OCI-LY3 (cell line): ENCODE measurements at regions not wholly inside any gene's neighbourhood (a gene's known extent, or its start where the extent isn't known, plus 50 kb on each side); places are given as distances from the start of the nearest gene placed in this dataset.

Source experiments
- H2AFZ ChIP-seq: fragments of 200-600, 300-600 bp; shearing (Covaris generic); 2 replicates; pipeline ENCODE4 v1.6.0; 2014; ENCODE audit warnings: antibody characterized with exemption, low read depth, low read length
- H3K27ac ChIP-seq: fragments of 200-600, 300-600 bp; sonication (generic); 2 replicates; pipeline ENCODE4 v1.5.1; 2014; ENCODE audit warnings: mild to moderate bottlenecking, low read length, moderate library complexity, mixed read lengths
- H3K27me3 ChIP-seq: fragments of 200-600, 300-600 bp; sonication (generic); 2 replicates; pipeline ENCODE4 v1.6.1; 2014; ENCODE audit warnings: low read depth, low read length, mixed read lengths
- H3K36me3 ChIP-seq: fragments of 200-600, 300-600 bp; sonication (generic); replicated peaks from 2 replicates; pipeline ENCODE3; 2014; ENCODE audit warnings: low read depth, low read length, mixed read lengths
- H3K4me1 ChIP-seq: fragments of 300-600, 200-600 bp; sonication (generic); 2 replicates; pipeline ENCODE4 v1.6.1; 2014; ENCODE audit warnings: low read length, mixed read lengths
- H3K4me2 ChIP-seq: fragments of 200-600, 300-600 bp; sonication (generic); 2 replicates; pipeline ENCODE4 v1.6.1; 2014; ENCODE audit warnings: low read length, mixed read lengths
- H3K4me3 ChIP-seq: fragments of 300-600, 200-600 bp; sonication (generic); 2 replicates; pipeline ENCODE4 v1.5.1; 2014; ENCODE audit warnings: antibody characterized with exemption, mild to moderate bottlenecking, low read length, moderate library complexity
- H3K79me2 ChIP-seq: fragments of 300-600, 200-600 bp; shearing (Covaris generic); 2 replicates; pipeline ENCODE4 v1.6.1; 2014; ENCODE audit warnings: mild to moderate bottlenecking, low read length, mixed read lengths
- H3K9ac ChIP-seq: fragments of 300-600, 200-600 bp; shearing (Covaris generic); 2 replicates; pipeline ENCODE4 v1.6.0; 2014; ENCODE audit warnings: mild to moderate bottlenecking, low read length, moderate library complexity
- H3K9me3 ChIP-seq: fragments of 200-600, 300-600 bp; shearing (Covaris generic); 2 replicates; pipeline ENCODE4 v1.6.1; 2014; ENCODE audit warnings: low read length, mixed read lengths; ENCODE audit not compliant: insufficient read depth
- H4K20me1 ChIP-seq: fragments of 200-600, 300-600 bp; sonication (generic); 2 replicates; pipeline ENCODE4 v1.6.1; 2016; ENCODE audit warnings: low read length, mixed read lengths; ENCODE audit not compliant: insufficient read depth
- EZH2phosphoT487 ChIP-seq: fragments of 200-600 bp; shearing (Covaris generic); IDR thresholded peaks from 2 replicates; pipeline ENCODE4 v1.6.1; 2018; ENCODE audit warnings: antibody characterized with exemption, mixed run types, low read depth
- TF ChIP-seq, protein P1 (sequence below): fragments of 200-600, 300-600 bp; sonication (generic); IDR thresholded peaks from 2 replicates; pipeline ENCODE4 v1.5.1; 2014; ENCODE audit warnings: antibody characterized with exemption, low read length, low read depth

- TF ChIP-seq, protein P1, sequence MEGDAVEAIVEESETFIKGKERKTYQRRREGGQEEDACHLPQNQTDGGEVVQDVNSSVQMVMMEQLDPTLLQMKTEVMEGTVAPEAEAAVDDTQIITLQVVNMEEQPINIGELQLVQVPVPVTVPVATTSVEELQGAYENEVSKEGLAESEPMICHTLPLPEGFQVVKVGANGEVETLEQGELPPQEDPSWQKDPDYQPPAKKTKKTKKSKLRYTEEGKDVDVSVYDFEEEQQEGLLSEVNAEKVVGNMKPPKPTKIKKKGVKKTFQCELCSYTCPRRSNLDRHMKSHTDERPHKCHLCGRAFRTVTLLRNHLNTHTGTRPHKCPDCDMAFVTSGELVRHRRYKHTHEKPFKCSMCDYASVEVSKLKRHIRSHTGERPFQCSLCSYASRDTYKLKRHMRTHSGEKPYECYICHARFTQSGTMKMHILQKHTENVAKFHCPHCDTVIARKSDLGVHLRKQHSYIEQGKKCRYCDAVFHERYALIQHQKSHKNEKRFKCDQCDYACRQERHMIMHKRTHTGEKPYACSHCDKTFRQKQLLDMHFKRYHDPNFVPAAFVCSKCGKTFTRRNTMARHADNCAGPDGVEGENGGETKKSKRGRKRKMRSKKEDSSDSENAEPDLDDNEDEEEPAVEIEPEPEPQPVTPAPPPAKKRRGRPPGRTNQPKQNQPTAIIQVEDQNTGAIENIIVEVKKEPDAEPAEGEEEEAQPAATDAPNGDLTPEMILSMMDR: no peak
- TF ChIP-seq EZH2phosphoT487: no peak
- H3K27ac ChIP-seq: peak overlapping the region; percentile 87
- H3K4me1 ChIP-seq: peaks cover 64% of the 10 kb centered on the region
- H3K4me3 ChIP-seq: peak overlapping the region; percentile 69; the same call in 1 of the 2 replicates
- peaks cover 4% of the 10 kb centered on the region; the same call in 1 of the 2 replicates for H3K79me2 ChIP-seq
- H3K27me3 ChIP-seq: no peaks in the 10 kb centered on the region
- H3K9ac ChIP-seq: no peak overlapping the region
- H2AFZ ChIP-seq: no peak overlapping the region
- peak overlapping the region; percentile 66 for H3K4me2 ChIP-seq
- no peaks in the 10 kb centered on the region for H4K20me1 ChIP-seq
- H3K9me3 ChIP-seq: no peaks in the 10 kb centered on the region; the same call in 1 of the 2 replicates
- peaks cover 15% of the 10 kb centered on the region for H3K36me3 ChIP-seq
Measured at GRCh38 chr15:31227235-31227634, 99.4 kb upstream of the KLF13 start.

- Histone ChIP-seq H3K4me2 (peak overlapping the region; percentile 66), H3K79me2 (peaks cover 4% of the 10 kb centered on the region; the same call in 1 of the 2 replicates), H3K4me3 (peak overlapping the region; percentile 69), H2AFZ (no peak overlapping the region), H3K9ac (peak overlapping the region; percentile 52), H3K9me3 (no peaks in the 10 kb centered on the region; the same call in 1 of the 2 replicates), H3K36me3 (peaks cover 11% of the 10 kb centered on the region), H4K20me1 (no peaks in the 10 kb centered on the region), H3K27me3 (no peaks in the 10 kb centered on the region), H3K4me1 (peaks cover 64% of the 10 kb centered on the region), H3K27ac (peak overlapping the region; percentile 87)
- TF ChIP-seq, protein P1: no peak
- TF ChIP-seq EZH2phosphoT487: no peak
Measured at GRCh38 chr15:31228011-31228484, 98.6 kb upstream of the KLF13 start.

GRCh38 chr15:31228980-31229826, 97.4 kb upstream of the KLF13 start:
- Histone ChIP-seq H3K79me2 (peaks cover 4% of the 10 kb centered on the region; the same call in 1 of the 2 replicates), H3K27me3 (no peaks in the 10 kb centered on the region), H3K9me3 (no peaks in the 10 kb centered on the region; the same call in 1 of the 2 replicates), H2AFZ (no peak overlapping the region), H3K9ac (peak overlapping the region; percentile 52), H3K27ac (peak overlapping the region; percentile 87), H3K4me2 (peak overlapping the region; percentile 66), H4K20me1 (no peaks in the 10 kb centered on the region), H3K4me3 (peak overlapping the region; percentile 69), H3K4me1 (peaks cover 64% of the 10 kb centered on the region), H3K36me3 (peaks cover 11% of the 10 kb centered on the region)
- TF ChIP-seq, protein P1: no peak
- TF ChIP-seq EZH2phosphoT487: no peak

DNA sequence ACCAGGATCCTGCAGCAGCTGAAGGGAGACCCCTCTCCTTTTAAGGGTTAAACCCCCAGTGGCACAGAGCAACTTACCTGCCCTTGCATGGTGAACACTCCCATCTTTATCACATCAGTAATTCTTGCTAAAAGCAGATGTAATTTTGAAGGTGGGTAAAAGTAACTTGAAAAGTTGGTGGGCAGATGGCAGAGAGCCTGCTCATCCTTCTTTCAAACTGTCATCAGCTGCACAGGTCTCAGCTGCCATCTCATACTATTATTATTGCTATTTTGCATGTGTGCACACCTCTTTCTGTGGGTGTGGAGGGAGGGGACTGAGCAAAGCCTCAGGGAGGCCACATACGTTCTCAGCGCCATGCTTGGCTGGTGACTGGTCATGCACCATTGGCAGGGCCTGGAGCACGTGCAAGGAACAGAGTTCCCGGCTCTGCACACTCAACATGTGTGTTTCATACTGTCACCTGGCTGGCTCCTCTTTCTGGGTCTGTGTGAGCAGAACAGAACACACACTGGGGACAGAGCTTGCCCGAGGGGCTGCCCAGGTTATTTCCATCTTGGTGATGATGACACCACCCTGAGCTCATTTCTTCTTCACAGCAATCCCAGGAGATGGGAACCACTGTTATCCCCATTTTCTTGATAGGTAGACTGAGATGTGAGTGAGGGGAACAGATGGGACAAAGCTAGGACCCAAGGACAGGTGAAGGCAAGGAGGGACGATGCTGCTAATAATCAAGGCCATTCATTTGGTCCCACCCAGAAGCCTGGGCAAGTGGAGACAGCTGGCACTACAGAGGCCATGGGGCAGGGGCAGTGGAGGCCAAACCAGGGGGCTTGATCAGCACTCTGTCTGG, 95.8 kb upstream of the KLF13 start:
- peaks cover 4% of the 10 kb centered on the region; the same call in 1 of the 2 replicates for H3K79me2 ChIP-seq
- H3K9ac ChIP-seq: peak overlapping the region; percentile 44
- no peaks in the 10 kb centered on the region for H4K20me1 ChIP-seq
- peak overlapping the region; percentile 50 for H3K4me3 ChIP-seq
- no peaks in the 10 kb centered on the region; the same call in 1 of the 2 replicates for H3K9me3 ChIP-seq
- H3K4me2 ChIP-seq: peak overlapping the region; percentile 63
- H3K4me1 ChIP-seq: peaks cover 64% of the 10 kb centered on the region
- no peaks in the 10 kb centered on the region for H3K27me3 ChIP-seq
- peak overlapping the region; percentile 87 for H3K27ac ChIP-seq
- no peak overlapping the region for H2AFZ ChIP-seq
- TF ChIP-seq EZH2phosphoT487: no peak
- TF ChIP-seq, protein P1: no peak
- H3K36me3 ChIP-seq: peaks cover 11% of the 10 kb centered on the region
